ENCODE measurements at regions not wholly inside any gene's neighbourhood (a gene's known extent, or its start where the extent isn't known, plus 50 kb on each side); places are given as distances from the start of the nearest gene placed in this dataset.

DNA sequence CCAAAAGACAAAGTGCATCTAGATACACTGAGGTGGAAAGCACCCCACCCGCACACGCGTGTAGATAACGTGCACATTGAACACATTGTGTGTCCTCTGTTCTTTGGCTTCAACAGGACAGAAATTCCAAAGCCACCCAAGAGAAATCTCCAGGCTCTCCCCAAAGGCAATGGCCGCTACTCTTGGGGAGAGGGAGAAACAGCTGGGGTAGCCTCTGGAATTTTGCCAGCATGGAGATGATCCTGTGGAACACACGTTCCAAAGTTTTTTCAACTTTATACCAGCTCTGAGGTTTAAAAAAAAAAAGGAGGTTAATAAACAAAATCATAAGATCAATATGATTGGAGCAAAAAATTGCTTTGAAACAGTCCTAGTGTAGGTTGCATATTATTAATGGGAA, 63.0 kb upstream of the CD82 start:
- TF ChIP-seq EZH2 (IDR thresholded peaks at IDR 0.05; ENCODE audit: insufficient read depth, poor library complexity, severe bottlenecking) (no peak), EZH2phosphoT487 (IDR thresholded peaks at IDR 0.05; ENCODE audit: insufficient read depth, low read depth) (no peak)

Data from GM23248 (cell line).